ENCODE measurements at regions not wholly inside any gene's neighbourhood (a gene's known extent, or its start where the extent isn't known, plus 50 kb on each side); places are given as distances from the start of the nearest gene placed in this dataset.

DNA sequence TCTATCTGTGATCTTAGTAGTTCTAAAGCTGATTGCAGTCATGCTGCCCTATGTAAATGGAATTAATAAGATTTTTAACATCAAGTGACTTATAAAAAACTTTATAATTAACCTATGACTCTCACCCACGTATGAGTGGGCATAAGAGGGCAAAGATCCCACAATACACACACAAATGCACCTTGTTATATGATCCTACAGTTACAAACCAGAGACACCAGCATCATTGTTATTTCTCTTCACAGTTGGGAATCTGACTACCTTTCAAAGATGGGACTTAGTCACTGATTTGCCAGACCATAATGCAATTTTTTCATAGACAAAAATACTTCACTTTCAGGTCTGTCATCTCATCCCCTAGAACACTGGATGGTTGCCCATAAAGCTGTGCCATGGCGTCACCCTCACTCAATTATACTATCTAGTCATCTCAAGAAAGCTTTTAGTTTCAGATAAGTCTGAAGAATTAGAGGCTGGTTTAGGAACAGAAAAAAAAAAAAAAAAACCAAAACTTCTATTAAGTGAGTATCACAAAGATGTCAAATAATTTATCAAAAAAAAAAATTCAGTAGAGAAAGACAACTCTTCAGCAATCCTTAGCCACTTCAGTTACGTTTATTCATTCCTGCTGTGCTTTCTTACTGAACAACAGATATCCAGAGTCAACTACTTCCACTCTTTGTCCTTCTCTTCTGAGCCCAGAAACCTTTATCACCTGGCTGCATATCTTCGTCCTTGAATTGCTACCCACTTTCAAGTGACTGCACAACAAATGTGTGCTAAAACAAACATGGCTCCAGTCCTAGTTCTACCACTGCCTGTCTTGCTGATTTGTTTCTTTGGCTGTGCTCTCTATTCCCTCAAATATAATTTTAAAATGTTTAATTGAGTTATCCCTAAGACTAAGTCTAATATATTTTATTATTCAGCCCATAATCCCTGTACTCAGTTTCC is 175.0 kb upstream of the CHRM2 start:
- intact Hi-C loops (cut with DNase I), result no loop called here

DNA sequence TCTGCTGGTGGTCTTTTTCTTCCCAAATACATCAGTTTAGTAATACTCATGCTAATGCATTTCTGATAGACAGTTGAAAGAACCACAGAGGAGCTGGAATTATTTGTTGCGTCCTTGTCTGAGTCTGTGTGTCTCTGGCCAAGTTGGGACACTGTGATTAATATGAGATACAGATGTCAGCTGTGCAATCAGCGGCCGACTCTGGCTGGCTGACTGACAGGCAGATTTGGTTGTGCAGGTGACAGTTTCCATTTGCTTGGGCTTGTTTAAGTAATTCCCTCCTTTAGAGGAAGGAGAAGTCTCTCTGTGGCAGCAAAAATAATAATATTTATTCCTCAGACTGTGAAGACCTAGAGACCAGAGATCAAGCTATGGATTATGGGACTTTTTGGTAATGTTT is 176.2 kb upstream of the CHRM2 start:
- Histone ChIP-seq H3K4me1 (peaks cover 0 to 4% (median 0%) of the 10 kb centered on the region in 4 donors), H3K4me3 (no peak overlapping the region), H3K27me3 (no peaks in the 10 kb centered on the region), H3K27ac (no peak overlapping the region), H3K9me3 (no peaks in the 10 kb centered on the region), H3K36me3 (no peaks in the 10 kb centered on the region)
- TF ChIP-seq, protein P1, sequence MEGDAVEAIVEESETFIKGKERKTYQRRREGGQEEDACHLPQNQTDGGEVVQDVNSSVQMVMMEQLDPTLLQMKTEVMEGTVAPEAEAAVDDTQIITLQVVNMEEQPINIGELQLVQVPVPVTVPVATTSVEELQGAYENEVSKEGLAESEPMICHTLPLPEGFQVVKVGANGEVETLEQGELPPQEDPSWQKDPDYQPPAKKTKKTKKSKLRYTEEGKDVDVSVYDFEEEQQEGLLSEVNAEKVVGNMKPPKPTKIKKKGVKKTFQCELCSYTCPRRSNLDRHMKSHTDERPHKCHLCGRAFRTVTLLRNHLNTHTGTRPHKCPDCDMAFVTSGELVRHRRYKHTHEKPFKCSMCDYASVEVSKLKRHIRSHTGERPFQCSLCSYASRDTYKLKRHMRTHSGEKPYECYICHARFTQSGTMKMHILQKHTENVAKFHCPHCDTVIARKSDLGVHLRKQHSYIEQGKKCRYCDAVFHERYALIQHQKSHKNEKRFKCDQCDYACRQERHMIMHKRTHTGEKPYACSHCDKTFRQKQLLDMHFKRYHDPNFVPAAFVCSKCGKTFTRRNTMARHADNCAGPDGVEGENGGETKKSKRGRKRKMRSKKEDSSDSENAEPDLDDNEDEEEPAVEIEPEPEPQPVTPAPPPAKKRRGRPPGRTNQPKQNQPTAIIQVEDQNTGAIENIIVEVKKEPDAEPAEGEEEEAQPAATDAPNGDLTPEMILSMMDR (IDR thresholded peaks at IDR 0.05), result no peak
- no peak for TF ChIP-seq POLR2AphosphoS5 (IDR thresholded peaks at IDR 0.05)
- TF ChIP-seq EP300 (IDR thresholded peaks at IDR 0.05), result no peak
- TF ChIP-seq POLR2A (IDR thresholded peaks at IDR 0.05), result no peak
- no peak for DNase-seq
- intact Hi-C loops (cut with DNase I), result no loop called here
- 70 to 85% methylated on average over 3 of the region's 3 CpGs for WGBS, 2 donors

More for the DNA sequence above, 175.0 kb upstream of the CHRM2 start:
- H3K4me3 ChIP-seq, result no peak overlapping the region
- WGBS, 2 donors, result 45 to 66% methylated on average over 4 of the region's 4 CpGs
- DNase-seq, result no peak
- H3K36me3 ChIP-seq, result no peaks in the 10 kb centered on the region
- no peaks in the 10 kb centered on the region for H3K27me3 ChIP-seq
- H3K9me3 ChIP-seq, result no peaks in the 10 kb centered on the region
- H3K27ac ChIP-seq, result no peak overlapping the region
- TF ChIP-seq POLR2AphosphoS5 (IDR thresholded peaks at IDR 0.05) (no peak), POLR2A (IDR thresholded peaks at IDR 0.05) (no peak), EP300 (IDR thresholded peaks at IDR 0.05) (no peak)
- TF ChIP-seq, protein P1 (IDR thresholded peaks at IDR 0.05), result no peak
- H3K4me1 ChIP-seq, result peaks cover 0 to 12% (median 8%) of the 10 kb centered on the region in 4 donors

DNA sequence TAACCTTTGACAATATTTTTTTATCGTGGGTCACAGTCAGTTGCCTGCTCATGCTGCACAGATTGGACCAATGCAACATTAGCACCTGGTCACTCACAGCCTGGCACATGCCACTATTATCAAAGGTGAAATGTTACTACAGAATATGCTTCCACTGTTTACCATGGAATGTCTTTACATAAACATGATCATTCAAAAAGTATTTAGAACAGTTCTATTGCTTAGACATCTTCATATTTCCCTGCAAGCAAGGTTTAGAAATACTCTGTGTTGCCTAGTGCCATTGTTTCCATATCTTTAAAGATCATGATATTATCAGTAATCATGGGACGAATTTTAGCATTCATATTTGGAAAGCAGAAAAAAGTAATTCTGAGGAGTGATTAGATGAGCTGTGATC is 179.9 kb upstream of the CHRM2 start:
- Histone ChIP-seq H3K4me3 (no peak overlapping the region), H3K36me3 (no peaks in the 10 kb centered on the region), H3K27ac (no peak overlapping the region), H3K27me3 (no peaks in the 10 kb centered on the region), H3K9me3 (no peaks in the 10 kb centered on the region), H3K4me1 (peaks cover 0 to 16% (median 9%) of the 10 kb centered on the region in 4 donors)
- TF ChIP-seq POLR2AphosphoS5 (IDR thresholded peaks at IDR 0.05) (no peak), EP300 (IDR thresholded peaks at IDR 0.05) (no peak), POLR2A (IDR thresholded peaks at IDR 0.05) (no peak)
- TF ChIP-seq, protein P1 (IDR thresholded peaks at IDR 0.05), result no peak
- DNase-seq, result no peak
- WGBS, 2 donors, result 79 to 82% methylated on average over 2 of the region's 2 CpGs
- intact Hi-C loops (cut with DNase I), result no loop called here

DNA sequence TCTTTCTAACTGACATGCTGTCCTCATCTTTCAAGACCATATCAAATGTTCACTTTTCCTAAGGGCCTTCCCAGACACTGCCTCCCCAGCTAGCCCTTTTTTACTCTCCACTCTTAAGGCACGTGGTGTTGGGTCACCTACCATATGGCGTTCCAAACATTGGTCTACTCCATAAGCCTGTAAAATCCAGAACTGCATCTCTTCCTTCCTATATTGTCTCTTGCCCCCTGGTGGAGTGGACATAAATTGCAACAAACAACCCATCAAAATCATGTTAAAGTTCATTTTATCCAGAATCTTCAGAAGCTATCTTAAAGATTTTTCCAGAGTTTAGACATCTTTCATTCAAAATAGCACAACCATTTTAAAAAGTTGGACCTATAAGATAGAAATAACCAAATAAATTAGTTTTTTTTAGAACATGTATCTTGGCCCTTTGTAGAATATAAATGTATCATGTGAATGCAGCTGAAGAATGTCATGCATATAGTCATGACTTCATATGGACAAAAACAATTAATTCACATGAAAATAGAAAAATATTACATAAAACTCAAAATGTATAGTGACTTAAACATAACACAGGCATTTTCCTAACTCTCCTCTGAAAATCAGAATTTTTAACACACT is 180.6 kb upstream of the CHRM2 start:
- Histone ChIP-seq H3K4me1 (peaks cover 0 to 16% (median 9%) of the 10 kb centered on the region in 4 donors), H3K27ac (no peak overlapping the region), H3K36me3 (no peaks in the 10 kb centered on the region), H3K9me3 (no peaks in the 10 kb centered on the region), H3K27me3 (no peaks in the 10 kb centered on the region), H3K4me3 (no peak overlapping the region)
- no peak for TF ChIP-seq EP300 (IDR thresholded peaks at IDR 0.05)
- TF ChIP-seq, protein P1 (IDR thresholded peaks at IDR 0.05), result peak in 2 of 4 experiments; percentile 31 to 41
- intact Hi-C loops (cut with DNase I), result no loop called here
- 54 to 70% methylated on average over 2 of the region's 2 CpGs for WGBS, 2 donors
- DNase-seq, result no peak

Measured in sigmoid colon (tissue), 6 donors.